ENCODE measurements at regions not wholly inside any gene's neighbourhood (a gene's known extent, or its start where the extent isn't known, plus 50 kb on each side); places are given as distances from the start of the nearest gene placed in this dataset.

- TF ChIP-seq REST (IDR thresholded peaks at IDR 0.05; ENCODE audit: low read depth, low read length) (no peak), TEAD4 (IDR thresholded peaks at IDR 0.05; ENCODE audit: borderline replicate concordance, insufficient read depth) (no peak), EZH2phosphoT487 (IDR thresholded peaks at IDR 0.05; ENCODE audit: borderline replicate concordance, low read depth) (no peak), NFIC (IDR thresholded peaks at IDR 0.05; ENCODE audit: borderline replicate concordance) (no peak), MXI1 (IDR thresholded peaks at IDR 0.05; ENCODE audit: low read depth, low read length) (peak; percentile 63; the same call in 1 of the 2 replicates), TAF1 (IDR thresholded peaks at IDR 0.05; ENCODE audit: borderline replicate concordance, low read depth, low read length) (no peak), RAD21 (IDR thresholded peaks at IDR 0.05; ENCODE audit: low read length) (peak; percentile 35; the same call in 1 of the 2 replicates), SMC3 (IDR thresholded peaks at IDR 0.05; ENCODE audit: low read depth, low read length) (no peak), FOXM1 (IDR thresholded peaks at IDR 0.05; ENCODE audit: low read depth) (no peak), CHD2 (IDR thresholded peaks at IDR 0.05; ENCODE audit: low read length, partially characterized antibody) (peak; percentile 75), YY1 (IDR thresholded peaks at IDR 0.05; ENCODE audit: low read depth) (no peak), FOXJ3 (CRISPR knock-in tag; IDR thresholded peaks at IDR 0.05) (peak; percentile 83)
- TF ChIP-seq, protein P1, sequence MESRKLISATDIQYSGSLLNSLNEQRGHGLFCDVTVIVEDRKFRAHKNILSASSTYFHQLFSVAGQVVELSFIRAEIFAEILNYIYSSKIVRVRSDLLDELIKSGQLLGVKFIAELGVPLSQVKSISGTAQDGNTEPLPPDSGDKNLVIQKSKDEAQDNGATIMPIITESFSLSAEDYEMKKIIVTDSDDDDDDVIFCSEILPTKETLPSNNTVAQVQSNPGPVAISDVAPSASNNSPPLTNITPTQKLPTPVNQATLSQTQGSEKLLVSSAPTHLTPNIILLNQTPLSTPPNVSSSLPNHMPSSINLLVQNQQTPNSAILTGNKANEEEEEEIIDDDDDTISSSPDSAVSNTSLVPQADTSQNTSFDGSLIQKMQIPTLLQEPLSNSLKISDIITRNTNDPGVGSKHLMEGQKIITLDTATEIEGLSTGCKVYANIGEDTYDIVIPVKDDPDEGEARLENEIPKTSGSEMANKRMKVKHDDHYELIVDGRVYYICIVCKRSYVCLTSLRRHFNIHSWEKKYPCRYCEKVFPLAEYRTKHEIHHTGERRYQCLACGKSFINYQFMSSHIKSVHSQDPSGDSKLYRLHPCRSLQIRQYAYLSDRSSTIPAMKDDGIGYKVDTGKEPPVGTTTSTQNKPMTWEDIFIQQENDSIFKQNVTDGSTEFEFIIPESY (IDR thresholded peaks at IDR 0.05; ENCODE audit: borderline replicate concordance, low read depth), result no peak
- TF ChIP-seq, protein P2, sequence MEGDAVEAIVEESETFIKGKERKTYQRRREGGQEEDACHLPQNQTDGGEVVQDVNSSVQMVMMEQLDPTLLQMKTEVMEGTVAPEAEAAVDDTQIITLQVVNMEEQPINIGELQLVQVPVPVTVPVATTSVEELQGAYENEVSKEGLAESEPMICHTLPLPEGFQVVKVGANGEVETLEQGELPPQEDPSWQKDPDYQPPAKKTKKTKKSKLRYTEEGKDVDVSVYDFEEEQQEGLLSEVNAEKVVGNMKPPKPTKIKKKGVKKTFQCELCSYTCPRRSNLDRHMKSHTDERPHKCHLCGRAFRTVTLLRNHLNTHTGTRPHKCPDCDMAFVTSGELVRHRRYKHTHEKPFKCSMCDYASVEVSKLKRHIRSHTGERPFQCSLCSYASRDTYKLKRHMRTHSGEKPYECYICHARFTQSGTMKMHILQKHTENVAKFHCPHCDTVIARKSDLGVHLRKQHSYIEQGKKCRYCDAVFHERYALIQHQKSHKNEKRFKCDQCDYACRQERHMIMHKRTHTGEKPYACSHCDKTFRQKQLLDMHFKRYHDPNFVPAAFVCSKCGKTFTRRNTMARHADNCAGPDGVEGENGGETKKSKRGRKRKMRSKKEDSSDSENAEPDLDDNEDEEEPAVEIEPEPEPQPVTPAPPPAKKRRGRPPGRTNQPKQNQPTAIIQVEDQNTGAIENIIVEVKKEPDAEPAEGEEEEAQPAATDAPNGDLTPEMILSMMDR (IDR thresholded peaks at IDR 0.05), result no peak
Observed at GRCh38 chr18:42155024-42155423, 200.0 kb downstream of the PIK3C3 start.
